ENCODE measurements at regions not wholly inside any gene's neighbourhood (a gene's known extent, or its start where the extent isn't known, plus 50 kb on each side); places are given as distances from the start of the nearest gene placed in this dataset.
A peak's percentile ranks its signal among the peaks of the same experiment; 100 is the strongest.

- no peak for DNase-seq
These were observed 52.1 kb upstream of the DIPK1A start for GRCh38 chr1:93013145-93014065.

- no peak for DNase-seq
These were observed 52.9 kb upstream of the DIPK1A start for GRCh38 chr1:93014168-93014567.

GRCh38 chr1:93015590-93015989 lies 54.3 kb upstream of the DIPK1A start:
- peak in 1 of 51 donors; percentile 23 for DNase-seq

- DNase-seq, result no peak
These were observed 54.9 kb upstream of the DIPK1A start for GRCh38 chr1:93016171-93016570.

- DNase-seq, result peak in 1 of 51 donors; percentile 9
These were observed 57.4 kb upstream of the MTF2 start for GRCh38 chr1:93021539-93022134.

GRCh38 chr1:93022580-93022979 lies 56.5 kb upstream of the MTF2 start:
- DNase-seq, result no peak

- DNase-seq, result no peak
These were observed 55.8 kb upstream of the MTF2 start for GRCh38 chr1:93023281-93023680.

GRCh38 chr1:93025572-93025971 lies 53.5 kb upstream of the MTF2 start:
- no peak for DNase-seq

- DNase-seq, result no peak
These were observed 50.5 kb upstream of the MTF2 start for GRCh38 chr1:93028542-93028941.

Measured in hypothalamus (tissue), 51 donors.